GM18907 (cell line): ENCODE measurements at regions not wholly inside any gene's neighbourhood (a gene's known extent, or its start where the extent isn't known, plus 50 kb on each side); places are given as distances from the start of the nearest gene placed in this dataset.

Experiments used
- ATAC-seq: cut with Tn5 transposase; IDR thresholded peaks from one replicate; pipeline ENCODE4 v1.9.1; 2021; ENCODE audit warnings: mild to moderate bottlenecking, moderate library complexity; ENCODE audit not compliant: unreplicated experiment

DNA sequence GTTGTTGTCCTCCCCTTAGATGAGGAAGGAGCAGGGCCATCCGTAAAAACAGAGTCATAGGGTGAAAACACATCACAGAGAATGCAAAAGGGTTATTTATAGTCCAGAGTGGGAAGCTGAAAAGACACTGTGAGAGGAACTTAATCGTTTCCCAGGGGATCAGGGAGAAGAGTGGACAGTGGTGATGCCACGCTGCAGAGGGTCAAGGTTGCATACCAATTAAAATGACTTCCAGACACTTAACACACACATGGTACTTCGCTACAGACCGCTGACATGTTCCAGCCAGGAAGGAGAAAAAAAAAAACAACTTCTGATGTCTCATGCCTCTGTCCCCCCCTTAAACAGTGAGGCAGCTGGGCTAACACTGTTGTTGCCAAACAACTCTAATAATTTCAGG, 713.8 kb upstream of the RBFOX1 start:
- no peak for ATAC-seq

DNA sequence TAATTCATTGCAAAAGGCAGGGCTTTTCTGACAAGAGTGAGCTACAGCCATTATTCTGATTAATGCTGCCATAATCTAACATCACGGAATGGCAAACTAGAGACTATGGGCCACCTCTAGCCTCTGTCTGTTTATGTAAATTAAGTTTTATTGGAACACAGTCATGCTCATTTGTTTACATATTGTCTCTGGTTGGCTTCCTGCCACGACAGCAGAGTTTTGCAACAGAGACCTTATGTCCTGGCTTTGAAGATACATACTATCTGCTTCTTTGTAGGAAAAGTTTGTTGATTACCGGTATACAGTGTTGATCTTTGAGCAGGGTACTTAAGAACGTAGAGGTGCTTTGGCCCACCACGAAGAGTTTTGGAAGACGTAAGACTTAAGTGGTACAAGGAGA, 715.9 kb upstream of the RBFOX1 start:
- no peak for ATAC-seq

DNA sequence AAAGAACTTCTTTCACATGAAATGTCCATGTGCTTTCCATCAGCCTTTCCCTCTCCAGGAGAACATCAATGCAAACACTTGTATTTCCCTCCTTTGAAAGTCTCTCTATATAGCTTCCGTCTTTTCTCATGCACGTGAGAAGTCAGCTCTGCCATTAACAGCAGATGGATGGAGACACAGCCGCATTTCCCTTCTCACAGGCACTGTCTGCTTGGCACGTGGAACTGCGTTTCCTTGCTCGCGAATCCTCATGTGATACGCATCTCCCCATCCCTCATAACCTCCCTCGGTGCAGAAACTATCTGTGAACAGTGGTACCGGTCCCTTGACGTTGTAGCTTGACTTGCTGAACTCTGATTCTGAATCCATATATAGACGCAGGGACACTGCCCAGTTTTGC, 717.0 kb upstream of the RBFOX1 start:
- no peak for ATAC-seq

DNA sequence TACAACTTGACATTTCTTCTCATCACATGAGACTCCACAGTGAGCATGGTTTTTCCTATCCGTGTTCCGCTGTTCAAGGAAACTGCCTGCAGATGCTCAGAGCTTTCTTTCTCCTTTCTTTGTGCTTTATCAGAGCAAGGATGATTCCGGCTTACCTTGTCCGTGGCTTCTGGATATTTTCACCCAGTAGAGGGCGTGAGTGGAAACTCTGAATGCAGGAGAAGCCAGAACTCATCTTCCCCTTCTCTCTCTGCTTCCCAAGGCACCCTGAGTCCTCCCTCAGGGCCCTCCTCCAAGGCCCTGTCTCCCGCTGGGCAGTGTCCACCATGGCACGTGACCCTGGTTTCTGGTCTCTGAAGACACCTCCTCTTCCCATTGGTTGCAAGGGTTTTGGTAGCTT, 721.1 kb upstream of the RBFOX1 start:
- ATAC-seq: no peak

DNA sequence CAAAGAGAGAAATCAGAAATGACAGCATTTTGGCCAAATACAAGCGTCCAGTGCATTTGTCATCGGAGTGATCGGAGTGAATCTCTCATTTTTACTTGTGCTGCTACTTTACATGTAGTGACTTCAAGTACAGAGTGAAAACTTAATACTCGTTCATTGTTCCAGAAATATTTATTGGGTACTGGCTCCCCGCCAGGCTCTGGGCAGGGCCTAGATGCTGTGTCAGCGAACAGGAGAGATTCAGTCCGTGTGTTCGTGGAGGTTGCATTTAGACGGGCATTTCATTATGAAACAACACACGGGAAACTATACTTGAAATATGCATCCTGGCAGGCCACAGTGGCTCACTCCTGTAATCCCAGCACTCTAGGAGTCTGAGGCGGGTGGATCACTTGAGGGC, 727.2 kb upstream of the RBFOX1 start:
- no peak for ATAC-seq

DNA sequence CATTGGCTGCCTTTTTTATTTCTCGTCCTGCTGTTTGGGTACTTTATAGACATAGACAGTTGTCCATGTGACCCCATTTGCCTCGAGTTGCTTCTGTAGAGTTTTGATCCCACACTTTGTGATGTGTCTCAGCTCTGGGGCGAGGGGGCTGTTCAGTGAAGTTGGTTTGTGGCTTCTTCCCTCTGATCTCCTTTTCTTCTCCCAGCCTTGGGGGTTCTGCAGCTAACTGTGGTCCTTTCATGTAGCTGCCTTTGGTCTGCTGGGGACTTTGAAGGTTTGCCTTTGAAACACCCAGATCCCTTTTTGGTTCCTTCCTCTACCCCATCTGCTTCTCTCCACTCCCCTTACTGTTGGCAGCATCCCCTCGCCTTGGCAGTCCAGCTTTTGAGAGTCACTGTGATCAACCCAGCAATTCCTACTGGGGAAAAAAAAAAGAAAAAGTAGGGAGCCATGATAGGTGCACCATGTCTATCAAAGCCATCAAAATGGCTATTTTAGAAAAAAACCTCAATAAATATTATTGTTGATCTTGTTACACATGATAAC, 728.8 kb upstream of the RBFOX1 start:
- ATAC-seq: no peak

DNA sequence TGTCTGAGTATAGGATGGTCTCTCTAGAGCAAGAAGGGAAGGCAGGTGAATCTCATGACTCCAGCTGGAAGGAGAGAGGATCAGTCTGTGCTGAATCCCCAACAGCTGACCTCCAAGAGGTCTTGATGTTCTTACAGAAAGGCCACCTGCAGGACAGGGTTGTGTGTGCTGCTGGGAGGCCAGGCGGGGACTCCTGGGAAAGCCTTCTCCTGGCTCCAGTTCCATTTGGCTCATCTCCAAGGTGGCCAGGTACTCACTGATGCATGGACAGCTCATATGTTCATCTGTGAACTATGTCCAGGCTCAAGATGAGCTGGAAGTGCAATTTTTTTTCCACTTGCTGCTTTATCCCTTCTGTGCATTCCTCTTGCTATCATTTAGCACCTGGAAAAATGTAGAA, 730.2 kb upstream of the RBFOX1 start:
- ATAC-seq: no peak

DNA sequence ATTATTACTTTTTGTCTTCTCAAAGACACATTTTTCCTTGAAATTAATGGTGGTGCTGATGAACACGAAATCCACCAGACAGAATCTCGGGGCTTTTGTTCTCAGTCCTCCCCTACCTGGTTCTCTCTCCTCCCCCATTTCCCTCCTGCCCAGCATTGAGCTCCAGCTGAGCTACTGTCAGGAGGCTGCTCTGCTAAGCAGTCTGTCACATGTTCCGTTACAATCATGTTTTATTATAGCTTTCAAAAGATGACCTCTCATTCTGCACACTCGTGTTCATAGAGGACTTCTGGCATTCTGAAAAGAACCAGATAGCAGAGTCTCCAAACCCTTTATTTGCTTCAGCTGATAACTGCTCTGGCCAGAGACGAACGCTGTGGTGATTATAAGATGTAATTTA, 732.5 kb upstream of the RBFOX1 start:
- no peak for ATAC-seq

DNA sequence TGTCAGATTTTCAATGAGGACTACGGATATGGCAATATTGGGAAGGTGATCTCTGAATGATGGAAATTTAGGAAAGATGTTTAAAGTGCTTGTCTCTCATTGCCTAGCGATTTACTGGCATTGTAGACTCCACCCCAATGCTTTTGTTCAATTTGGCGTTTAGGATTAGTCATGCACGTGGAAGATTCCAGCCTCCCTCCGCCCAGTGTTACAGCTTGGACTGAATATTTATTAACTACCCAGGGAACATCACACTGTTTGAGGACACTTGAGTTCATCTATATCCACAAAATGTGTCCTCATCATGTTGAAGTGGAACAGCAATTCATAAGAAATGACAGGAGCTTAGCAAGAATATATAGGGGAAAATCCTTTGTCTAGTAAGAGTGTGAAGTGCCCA, 738.8 kb upstream of the RBFOX1 start:
- ATAC-seq: no peak

DNA sequence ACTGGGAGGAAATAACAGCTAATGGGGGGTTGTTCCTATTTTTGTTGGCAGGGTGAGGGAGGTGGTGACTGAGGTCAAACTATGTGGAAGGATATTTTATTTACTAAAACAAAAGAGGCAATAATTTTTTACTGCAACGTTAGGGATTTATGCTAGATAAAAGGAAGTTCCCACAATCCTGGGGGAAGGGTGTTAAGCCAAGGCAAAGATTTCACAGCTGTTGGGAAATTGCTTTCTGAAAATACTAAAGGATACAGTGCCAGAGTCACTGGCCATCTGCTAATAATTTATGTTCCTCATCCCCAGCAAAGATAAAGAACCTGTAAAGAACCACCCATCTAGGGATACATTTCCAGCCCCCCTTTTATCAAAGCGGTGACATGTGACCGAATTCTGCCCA, 756.0 kb upstream of the RBFOX1 start:
- no peak for ATAC-seq

DNA sequence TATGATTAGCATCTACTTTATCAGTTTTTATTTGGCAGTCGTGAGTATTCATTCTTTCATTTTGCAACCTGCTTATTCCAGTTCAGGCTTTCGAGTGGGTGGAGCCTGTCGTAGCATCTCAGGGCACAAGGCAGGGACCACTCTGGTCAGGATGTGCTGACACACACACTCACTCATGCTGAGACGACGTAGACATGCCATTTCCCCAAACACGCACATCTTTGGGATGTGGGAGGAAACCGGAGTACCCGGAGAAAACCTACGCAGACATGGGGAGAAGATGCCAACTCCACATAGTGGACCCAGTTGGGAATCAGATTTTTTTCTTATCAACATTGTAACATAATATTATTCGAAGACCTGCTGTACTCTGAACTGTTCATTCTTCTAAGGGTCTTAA, 756.5 kb upstream of the RBFOX1 start:
- ATAC-seq: no peak

DNA sequence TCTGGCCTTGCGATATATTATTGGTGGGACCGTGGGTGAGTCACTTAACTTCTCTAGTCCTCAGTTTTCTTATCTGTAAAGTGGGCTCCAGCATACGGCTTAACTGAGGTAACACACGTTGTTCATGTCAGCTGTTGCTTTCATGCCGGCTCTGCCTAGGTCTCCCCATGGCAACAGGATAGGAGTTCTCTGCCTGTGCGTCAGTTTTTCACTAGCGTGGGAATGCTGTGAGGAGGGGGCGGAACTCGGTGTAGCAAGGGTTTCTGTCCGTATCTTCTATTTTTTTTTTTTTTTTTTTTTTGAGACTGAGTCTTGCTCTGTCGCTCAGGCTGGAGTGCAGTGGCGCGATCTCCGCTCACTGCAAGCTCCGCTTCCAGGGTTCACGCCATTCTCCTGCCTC, 758.5 kb upstream of the RBFOX1 start:
- no peak for ATAC-seq

DNA sequence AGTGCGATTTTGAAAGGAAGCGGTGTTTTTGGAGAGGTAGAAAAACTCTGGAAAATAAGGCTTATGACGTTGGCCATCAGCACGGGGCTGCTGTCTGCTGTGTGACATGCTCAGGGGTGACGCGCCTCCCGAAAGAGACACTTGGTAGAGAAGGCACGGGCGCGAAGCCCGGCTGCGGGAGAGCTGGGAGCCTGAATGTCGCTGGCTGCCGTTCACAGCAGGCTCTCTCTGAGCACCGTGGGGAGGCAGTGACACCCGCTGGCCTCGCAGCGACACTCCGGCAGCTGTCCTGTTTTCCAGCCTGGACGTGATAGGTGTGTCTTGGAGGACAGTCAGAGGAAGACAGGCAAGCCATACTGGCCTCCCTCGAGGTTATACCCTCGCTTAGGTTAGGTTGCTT, 759.1 kb upstream of the RBFOX1 start:
- no peak for ATAC-seq

DNA sequence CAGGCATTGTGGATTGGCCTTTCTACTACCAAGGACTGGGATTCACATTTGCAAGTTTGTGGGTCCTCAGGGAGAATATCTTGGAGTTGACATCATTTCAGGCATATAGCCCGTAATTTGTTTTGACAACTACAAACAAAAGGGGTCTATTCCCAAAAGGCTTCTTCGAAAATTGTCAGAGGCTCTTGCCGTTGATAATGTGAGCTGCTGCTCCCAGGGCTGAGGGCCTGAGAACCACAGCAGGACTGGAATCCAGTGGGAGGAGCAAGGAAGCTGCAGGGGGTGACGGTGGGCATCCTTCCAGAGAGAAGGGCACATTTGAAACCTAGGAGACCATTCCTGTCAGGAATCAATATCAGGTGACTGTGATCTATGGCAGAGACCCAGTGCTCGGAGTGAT, 761.6 kb upstream of the RBFOX1 start:
- no peak for ATAC-seq

DNA sequence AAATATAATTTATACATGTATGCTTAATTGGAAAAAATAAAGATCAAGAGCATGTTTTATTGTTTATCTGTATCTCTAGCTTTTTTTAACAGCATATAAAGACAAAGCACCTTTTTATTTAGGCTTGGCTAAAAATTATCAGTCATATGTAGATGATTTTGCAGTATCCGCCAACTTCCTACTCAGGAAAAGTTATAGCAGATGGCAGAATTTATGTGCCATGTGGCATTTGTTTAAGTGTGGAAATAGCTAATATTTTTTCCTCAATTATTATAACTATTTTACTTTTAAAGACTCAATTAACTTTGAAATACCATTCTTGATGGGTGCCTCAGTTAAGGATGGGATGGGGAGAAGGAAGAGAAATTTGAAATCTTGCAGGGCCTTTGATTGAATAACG, 762.1 kb upstream of the RBFOX1 start:
- no peak for ATAC-seq

DNA sequence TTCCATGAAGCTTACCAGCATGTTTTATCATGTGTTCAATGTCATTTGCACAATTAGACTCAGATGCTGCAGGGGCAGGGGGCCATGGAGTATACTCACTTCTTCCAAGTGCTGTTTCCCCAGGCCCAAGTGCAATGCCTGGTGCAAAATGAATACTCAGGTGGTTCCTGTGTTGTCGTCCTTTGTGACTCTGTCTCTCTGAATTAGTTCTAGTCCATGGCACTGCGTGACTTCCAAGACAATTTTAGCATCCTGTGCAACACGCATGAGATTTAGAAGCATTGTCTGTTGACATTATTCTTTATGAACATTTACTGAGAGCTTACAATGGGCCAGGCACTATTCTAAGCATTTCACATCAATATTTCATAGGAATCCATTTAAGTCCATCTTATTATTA, 769.7 kb upstream of the RBFOX1 start:
- no peak for ATAC-seq

DNA sequence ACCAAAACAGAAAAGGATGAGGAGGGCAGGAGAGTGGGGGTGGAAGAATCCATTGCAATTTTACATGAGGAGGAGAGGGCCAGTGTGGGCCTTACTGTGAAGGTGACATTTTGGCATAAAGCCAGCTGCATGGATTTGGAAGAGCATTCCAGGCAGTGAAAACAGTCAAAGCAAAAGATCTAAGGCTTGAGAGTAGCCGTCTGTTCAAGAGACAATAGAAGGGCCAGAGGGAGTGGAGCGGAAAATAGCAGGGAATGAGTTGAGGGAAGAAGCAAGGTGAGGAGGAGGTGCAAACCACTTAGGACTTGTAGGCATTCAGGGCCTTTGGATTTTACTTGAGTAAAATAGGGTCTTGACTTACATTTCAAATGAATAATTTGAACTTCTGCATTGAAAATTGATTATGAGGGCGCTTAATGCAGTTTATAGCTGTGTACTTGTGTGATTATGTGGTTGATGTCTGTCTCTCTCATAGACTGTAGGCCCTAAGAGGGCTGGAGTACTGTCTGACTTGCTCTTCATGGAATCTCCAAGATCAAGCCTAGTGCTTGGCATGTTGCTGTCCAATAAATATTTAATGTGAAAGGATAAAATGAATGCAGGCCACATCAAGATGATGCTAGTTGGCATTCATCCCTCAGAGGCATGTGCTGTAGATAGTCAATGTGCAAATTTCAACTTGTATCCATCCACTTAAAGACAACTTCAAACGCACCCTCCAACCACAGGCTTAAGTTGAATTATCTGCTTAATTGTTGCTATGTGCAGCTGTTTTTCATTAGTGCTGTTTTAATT, 772.1 kb upstream of the RBFOX1 start:
- ATAC-seq: no peak

DNA sequence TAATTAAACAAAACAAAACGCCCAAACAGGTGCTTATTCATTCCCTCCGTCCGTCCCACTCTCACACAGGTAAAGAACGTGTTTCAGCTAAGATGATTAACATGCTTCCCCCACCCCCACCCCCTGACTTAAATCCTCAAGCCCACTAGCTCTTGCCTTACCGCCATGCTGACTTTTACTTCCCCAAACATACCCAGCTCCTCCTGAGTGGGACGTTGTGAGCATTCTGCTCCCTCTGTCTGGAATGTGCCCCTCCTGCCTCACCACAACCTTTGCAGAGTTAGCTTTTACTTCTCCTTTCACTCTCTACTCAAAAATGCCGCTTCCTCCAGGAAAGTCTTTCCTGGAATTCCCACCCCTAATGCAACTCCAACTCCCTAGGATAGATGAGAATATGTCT, 774.0 kb upstream of the RBFOX1 start:
- no peak for ATAC-seq

DNA sequence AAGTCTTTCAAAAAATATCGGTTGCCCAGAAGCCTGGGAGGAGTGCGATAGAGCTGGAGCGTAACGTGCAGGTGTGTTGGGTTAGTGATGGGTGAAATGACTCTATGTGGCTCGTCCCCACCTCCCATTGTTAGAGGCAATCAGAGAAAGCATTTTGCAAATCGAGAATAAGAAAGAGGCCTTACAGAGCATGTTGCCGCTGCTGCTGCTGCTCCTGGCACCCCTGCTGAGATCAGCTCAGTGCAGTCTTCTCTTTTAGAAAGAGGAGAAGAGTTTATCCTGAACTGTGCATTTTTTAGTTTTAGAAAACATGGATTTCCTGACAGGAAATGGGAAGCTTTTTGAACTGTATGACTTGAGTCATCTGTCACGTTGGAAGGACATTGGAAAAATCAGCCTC, 774.5 kb upstream of the RBFOX1 start:
- no peak for ATAC-seq

DNA sequence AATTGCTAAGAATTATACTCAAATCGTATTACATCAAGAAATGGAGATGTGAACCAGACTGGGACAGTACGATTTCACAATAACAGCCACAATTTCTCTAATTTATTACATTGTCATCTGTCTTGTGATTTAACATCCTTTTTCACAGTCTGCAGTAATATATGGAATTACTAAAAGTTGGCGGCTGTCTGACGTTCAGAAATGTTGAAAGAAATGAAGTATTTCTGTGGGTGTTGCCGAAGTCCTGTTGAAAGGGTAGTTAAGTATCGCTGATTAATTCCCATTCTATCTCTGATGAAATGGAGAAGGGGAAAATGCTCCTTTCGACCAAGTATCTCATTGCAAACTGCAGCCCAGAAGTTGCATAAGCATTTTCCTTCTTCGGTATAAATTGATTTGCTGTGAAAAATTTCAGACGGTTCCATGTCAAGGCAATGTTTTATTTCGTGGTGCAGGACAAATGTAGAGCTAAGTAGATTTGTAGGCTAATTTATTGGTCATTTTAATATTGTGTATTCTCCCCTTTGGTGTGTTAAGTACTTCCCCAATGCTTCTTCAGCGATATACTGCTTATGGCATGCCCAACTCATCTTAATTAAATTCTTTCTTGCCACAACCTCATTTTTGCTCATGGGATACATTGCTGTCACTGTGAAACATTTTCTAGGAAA, 775.2 kb upstream of the RBFOX1 start:
- no peak for ATAC-seq

DNA sequence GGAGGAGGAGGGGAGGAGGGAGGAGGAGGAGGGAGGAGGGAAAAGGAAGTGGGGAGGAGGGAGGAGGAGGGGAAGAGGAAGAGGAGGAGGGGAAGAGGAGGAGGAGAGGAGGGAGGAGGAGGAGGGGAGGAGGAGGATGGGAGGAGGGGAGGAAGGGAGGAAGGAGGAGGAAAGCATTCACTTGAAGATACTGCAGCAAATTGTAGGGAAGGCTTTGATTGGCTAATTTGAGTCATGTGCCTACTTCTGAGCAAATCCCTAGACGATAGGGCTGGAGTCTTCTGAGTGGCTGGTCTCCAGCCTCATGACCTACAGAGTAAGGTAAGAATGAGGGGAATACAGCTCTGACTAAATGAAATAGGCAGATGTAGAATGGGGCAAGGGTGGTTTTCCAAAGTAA, 783.2 kb upstream of the RBFOX1 start:
- ATAC-seq: no peak

DNA sequence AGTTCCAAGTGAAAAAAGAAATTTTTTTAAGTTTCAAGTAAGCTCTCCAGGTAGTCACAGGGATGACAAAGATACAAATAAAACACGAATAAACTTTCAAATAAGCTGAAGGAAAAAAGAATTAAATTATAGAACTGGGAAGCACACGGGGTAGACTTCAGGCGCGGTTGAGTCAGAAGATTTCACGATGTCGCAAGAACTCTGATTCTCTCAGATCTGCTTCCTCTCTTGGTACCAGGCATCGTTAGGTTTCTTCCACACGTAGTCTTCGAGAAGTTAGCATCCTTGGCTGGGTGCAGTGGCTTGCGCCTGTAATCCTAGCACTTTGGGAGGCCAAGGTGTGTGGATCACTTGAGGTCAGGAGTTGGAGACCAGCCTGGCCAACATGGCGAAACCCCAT, 784.1 kb upstream of the RBFOX1 start:
- ATAC-seq: no peak

DNA sequence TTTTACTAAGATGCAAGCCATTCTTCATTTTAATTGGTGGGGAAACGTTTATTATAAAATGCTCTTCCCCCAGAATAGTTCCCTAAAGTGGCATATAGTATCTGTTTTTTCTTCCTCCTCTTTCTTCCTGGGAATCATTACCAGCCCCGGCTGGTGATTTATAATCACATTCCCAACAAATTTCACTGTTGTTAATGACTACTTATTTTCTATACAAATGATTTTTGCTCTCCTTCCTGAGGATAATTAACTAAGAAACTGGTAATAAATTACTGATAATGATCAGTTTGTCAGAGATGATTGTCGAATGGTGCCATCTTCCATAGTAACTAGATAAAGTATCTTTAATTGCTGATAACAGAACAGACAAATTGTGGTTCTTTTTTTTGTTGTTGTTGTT, 785.5 kb upstream of the RBFOX1 start:
- no peak for ATAC-seq
